Mesendoderm (in vitro differentiated cells): ENCODE measurements at regions not wholly inside any gene's neighbourhood (a gene's known extent, or its start where the extent isn't known, plus 50 kb on each side); places are given as distances from the start of the nearest gene placed in this dataset.

Experiments used
- DNase-seq: peaks from one replicate; pipeline ENCODE4 v3.0.0; 2013
- H2AK5ac ChIP-seq: 2 replicates; pipeline ENCODE4 v1.6.1; 2013; ENCODE audit warnings: low read length, inconsistent platforms
- H2BK120ac ChIP-seq: 2 replicates; pipeline ENCODE4 v1.6.1; 2013; ENCODE audit warnings: low read depth, mild to moderate bottlenecking, low read length, moderate library complexity, mixed read lengths
- H2BK15ac ChIP-seq: replicated peaks from 2 replicates; pipeline ENCODE4 v1.6.1; 2013; ENCODE audit warnings: low read depth, mild to moderate bottlenecking, moderate library complexity
- H2BK5ac ChIP-seq: 2 replicates; pipeline ENCODE4 v1.6.1; 2013; ENCODE audit warnings: low read length, inconsistent platforms
- H3K18ac ChIP-seq: 2 replicates; pipeline ENCODE4 v1.6.1; 2013; ENCODE audit warnings: mild to moderate bottlenecking, low read length, mixed read lengths
- H3K23ac ChIP-seq: one replicate; pipeline ENCODE4 v1.6.1; 2013; ENCODE audit warnings: low read length
- H3K27ac ChIP-seq: 2 replicates; pipeline ENCODE4 v1.5.1; 2013; ENCODE audit warnings: low read depth, mild to moderate bottlenecking, inconsistent platforms, low read length, moderate library complexity
- H3K27me3 ChIP-seq: 2 replicates; pipeline ENCODE4 v1.6.1; 2013; ENCODE audit warnings: low read length, control low read depth, mild to moderate bottlenecking, inconsistent platforms; ENCODE audit not compliant: insufficient read depth, poor library complexity
- H3K36me3 ChIP-seq: 2 replicates; pipeline ENCODE4 v1.6.1; 2013; ENCODE audit warnings: low read length, inconsistent platforms; ENCODE audit not compliant: control insufficient read depth, insufficient read depth
- H3K4ac ChIP-seq: one replicate; pipeline ENCODE4 v1.6.1; 2013; ENCODE audit warnings: low read depth, mild to moderate bottlenecking, low read length, moderate library complexity
- H3K4me1 ChIP-seq: 2 replicates; pipeline ENCODE4 v1.6.1; 2013; ENCODE audit warnings: low read depth, low read length, inconsistent platforms; ENCODE audit not compliant: control insufficient read depth
- H3K4me2 ChIP-seq: 2 replicates; pipeline ENCODE4 v1.6.1; 2013; ENCODE audit warnings: low read length
- H3K4me3 ChIP-seq: 2 replicates; pipeline ENCODE4 v1.5.1; 2013; ENCODE audit warnings: mild to moderate bottlenecking, low read length
- H3K56ac ChIP-seq: one replicate; pipeline ENCODE4 v1.6.1; 2013; ENCODE audit warnings: low read length
- H3K79me1 ChIP-seq: 2 replicates; pipeline ENCODE4 v1.6.1; 2013; ENCODE audit warnings: low read length, inconsistent platforms
- H3K79me2 ChIP-seq: 2 replicates; pipeline ENCODE4 v1.6.1; 2013; ENCODE audit warnings: mild to moderate bottlenecking, low read length; ENCODE audit not compliant: control insufficient read depth, insufficient read depth
- H3K9ac ChIP-seq: 2 replicates; pipeline ENCODE4 v1.6.1; 2013; ENCODE audit warnings: low read length, inconsistent platforms
- H4K5ac ChIP-seq: one replicate; pipeline ENCODE4 v1.6.1; 2013; ENCODE audit warnings: low read length
- H4K8ac ChIP-seq: one replicate; pipeline ENCODE4 v1.6.1; 2013; ENCODE audit warnings: low read depth, mild to moderate bottlenecking, control low read depth, low read length, moderate library complexity
- WGBS: extraction: QIAGEN DNeasy Blood & Tissue Kit; methylation state at CpG from one replicate; pipeline ENCODE4 v1.1.7; 2013; ENCODE audit warnings: low lambda C conversion rate, missing lambda C conversion rate; ENCODE audit not compliant: insufficient coverage; ENCODE audit errors: extremely low coverage; 5-methylcytosine and 5-hydroxymethylcytosine counted together

DNA sequence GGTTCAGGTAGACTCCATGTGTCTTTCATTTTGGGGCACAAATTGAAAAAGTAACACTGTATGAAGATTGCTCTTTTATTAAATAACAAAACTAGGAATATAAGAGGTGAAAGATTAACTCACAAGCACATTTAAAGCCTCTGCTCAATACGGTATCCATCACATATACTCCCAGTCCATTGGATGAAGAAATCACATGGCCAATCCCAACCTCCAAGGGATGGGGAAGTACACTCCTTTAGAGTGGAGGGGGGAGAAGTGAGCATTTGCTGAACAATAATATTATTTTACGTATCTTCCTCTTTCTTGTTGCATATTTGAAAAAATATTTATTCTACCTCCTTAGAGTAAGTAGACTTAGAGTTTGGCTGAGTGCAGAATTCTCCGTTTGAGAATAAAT, 316.5 kb downstream of the LMX1A start:
- H4K5ac ChIP-seq, result no peak overlapping the region
- H4K8ac ChIP-seq, result no peak overlapping the region
- H3K9ac ChIP-seq, result no peak overlapping the region
- H3K4ac ChIP-seq, result no peak overlapping the region
- H3K27ac ChIP-seq, result no peak overlapping the region
- WGBS, result no CpG with 5 or more reads among the region's 3 CpGs
- no peak for DNase-seq
- H2AK5ac ChIP-seq, result no peak overlapping the region
- H3K56ac ChIP-seq, result no peak overlapping the region
- no peak overlapping the region for H3K4me2 ChIP-seq
- no peaks in the 10 kb centered on the region for H3K36me3 ChIP-seq
- H2BK120ac ChIP-seq, result no peak overlapping the region
- H3K4me1 ChIP-seq, result no peaks in the 10 kb centered on the region
- no peak overlapping the region for H2BK5ac ChIP-seq
- H3K27me3 ChIP-seq, result no peaks in the 10 kb centered on the region
- no peak overlapping the region for H3K23ac ChIP-seq
- no peaks in the 10 kb centered on the region for H3K79me2 ChIP-seq
- no peaks in the 10 kb centered on the region for H3K79me1 ChIP-seq
- no peak overlapping the region for H3K4me3 ChIP-seq
- H3K18ac ChIP-seq, result no peak overlapping the region
- no peak overlapping the region for H2BK15ac ChIP-seq

DNA sequence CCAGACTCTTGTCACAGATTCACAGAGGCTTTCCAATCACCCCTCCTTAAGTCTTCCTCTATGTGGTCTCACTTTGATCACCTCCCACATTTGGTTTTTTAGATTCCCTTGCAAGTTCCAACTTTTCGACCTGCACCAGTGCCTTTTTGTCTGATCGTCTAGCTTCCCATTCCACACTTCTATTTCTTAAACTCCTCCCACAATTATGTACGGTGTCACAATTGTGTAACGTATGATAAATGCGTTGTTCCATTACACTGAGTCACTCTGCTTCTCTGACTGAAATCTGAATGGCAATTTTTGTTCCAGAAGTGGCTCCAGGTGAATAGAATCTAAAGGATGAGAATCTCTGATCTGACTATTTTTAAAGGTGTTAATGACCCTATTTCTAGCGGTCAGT, 320.1 kb downstream of the LMX1A start:
- no peak overlapping the region for H3K23ac ChIP-seq
- no peak overlapping the region for H3K4me3 ChIP-seq
- H2BK5ac ChIP-seq, result no peak overlapping the region
- no peak overlapping the region for H3K4ac ChIP-seq
- no peak overlapping the region for H3K18ac ChIP-seq
- no peak overlapping the region for H2AK5ac ChIP-seq
- no peak overlapping the region for H3K56ac ChIP-seq
- no peaks in the 10 kb centered on the region for H3K79me2 ChIP-seq
- no peak overlapping the region for H3K4me2 ChIP-seq
- no peaks in the 10 kb centered on the region for H3K4me1 ChIP-seq
- no peak overlapping the region for H4K5ac ChIP-seq
- H3K79me1 ChIP-seq, result no peaks in the 10 kb centered on the region
- H3K27me3 ChIP-seq, result no peaks in the 10 kb centered on the region
- H3K36me3 ChIP-seq, result no peaks in the 10 kb centered on the region
- WGBS, result no CpG with 5 or more reads among the region's 6 CpGs
- H4K8ac ChIP-seq, result no peak overlapping the region
- H2BK15ac ChIP-seq, result no peak overlapping the region
- no peak overlapping the region for H2BK120ac ChIP-seq
- no peak overlapping the region for H3K27ac ChIP-seq
- no peak for DNase-seq
- H3K9ac ChIP-seq, result no peak overlapping the region

- Histone ChIP-seq H3K79me1 (no peaks in the 10 kb centered on the region), H2BK5ac (no peak overlapping the region), H3K23ac (no peak overlapping the region), H3K79me2 (no peaks in the 10 kb centered on the region), H2BK120ac (no peak overlapping the region), H3K18ac (no peak overlapping the region), H4K8ac (no peak overlapping the region), H3K4me1 (no peaks in the 10 kb centered on the region), H3K56ac (no peak overlapping the region), H3K36me3 (no peaks in the 10 kb centered on the region), H2BK15ac (no peak overlapping the region), H3K4me3 (no peak overlapping the region), H2AK5ac (no peak overlapping the region), H3K4ac (no peak overlapping the region), H3K9ac (no peak overlapping the region), H3K27me3 (no peaks in the 10 kb centered on the region), H3K27ac (no peak overlapping the region), H4K5ac (no peak overlapping the region), H3K4me2 (no peak overlapping the region)
- whole genome bisulfite sequencing, result no CpG with 5 or more reads among the region's 3 CpGs
- no peak for DNase-seq
These were observed 322.2 kb downstream of the LMX1A start for GRCh38 chr1:165034136-165034809.

DNA sequence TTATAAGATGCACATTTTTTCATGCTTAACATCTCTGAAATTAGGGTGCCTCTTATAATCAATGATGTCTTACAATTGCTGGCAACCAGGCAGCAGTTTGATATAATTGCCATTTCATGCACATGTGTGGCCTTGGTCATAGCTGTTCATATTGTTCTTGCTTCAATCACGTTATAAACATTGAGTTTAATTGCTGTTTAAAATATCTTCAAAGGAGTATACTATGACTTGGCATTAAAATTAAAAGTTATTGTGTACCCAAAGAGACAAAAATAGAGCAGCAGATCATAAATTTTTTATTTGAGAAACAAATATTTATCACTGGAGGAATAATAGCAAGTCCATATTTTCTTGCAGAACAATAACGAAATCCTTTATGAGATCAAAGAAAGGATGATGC, 325.5 kb downstream of the LMX1A start:
- Histone ChIP-seq H3K79me2 (no peaks in the 10 kb centered on the region), H3K4me2 (no peak overlapping the region), H2BK5ac (no peak overlapping the region), H3K27ac (no peak overlapping the region), H2AK5ac (no peak overlapping the region), H4K8ac (no peak overlapping the region), H3K27me3 (no peaks in the 10 kb centered on the region), H3K18ac (no peak overlapping the region), H3K9ac (no peak overlapping the region), H3K4ac (no peak overlapping the region), H3K56ac (no peak overlapping the region), H3K4me3 (no peak overlapping the region), H2BK15ac (no peak overlapping the region), H2BK120ac (no peak overlapping the region), H3K4me1 (no peaks in the 10 kb centered on the region), H4K5ac (no peak overlapping the region), H3K79me1 (no peaks in the 10 kb centered on the region), H3K36me3 (no peaks in the 10 kb centered on the region), H3K23ac (no peak overlapping the region)
- no CpG with 5 or more reads among the region's 2 CpGs for WGBS
- DNase-seq, result no peak

DNA sequence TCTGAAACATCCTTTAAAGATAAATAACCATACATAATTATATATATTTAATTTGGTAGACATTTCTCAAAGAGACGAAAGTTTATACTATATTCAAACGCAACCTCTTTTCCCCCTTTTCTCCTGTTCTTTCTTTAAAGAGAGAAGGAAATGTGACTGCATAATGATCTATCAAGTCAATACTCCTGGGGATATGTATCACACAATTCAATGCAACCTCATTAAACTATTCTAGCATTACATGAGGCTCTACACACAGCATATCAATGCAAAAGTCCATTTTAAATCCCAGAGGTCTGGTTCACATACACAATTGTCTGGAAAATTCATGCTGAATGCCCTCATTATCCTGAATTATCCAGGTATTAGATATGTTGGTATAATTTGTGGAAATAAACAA, 330.7 kb downstream of the LMX1A start:
- no peak overlapping the region for H3K4ac ChIP-seq
- H3K4me1 ChIP-seq, result no peaks in the 10 kb centered on the region
- no peak overlapping the region for H3K9ac ChIP-seq
- no peak overlapping the region for H3K4me2 ChIP-seq
- no peak overlapping the region for H2AK5ac ChIP-seq
- H2BK15ac ChIP-seq, result no peak overlapping the region
- H3K4me3 ChIP-seq, result no peak overlapping the region
- H3K56ac ChIP-seq, result no peak overlapping the region
- no peaks in the 10 kb centered on the region for H3K79me2 ChIP-seq
- no peak overlapping the region for H3K27ac ChIP-seq
- DNase-seq, result no peak
- H3K27me3 ChIP-seq, result no peaks in the 10 kb centered on the region
- no peak overlapping the region for H4K8ac ChIP-seq
- WGBS, result no CpG with 5 or more reads among the region's 2 CpGs
- no peak overlapping the region for H3K23ac ChIP-seq
- H2BK5ac ChIP-seq, result no peak overlapping the region
- no peak overlapping the region for H2BK120ac ChIP-seq
- no peaks in the 10 kb centered on the region for H3K36me3 ChIP-seq
- H4K5ac ChIP-seq, result no peak overlapping the region
- H3K79me1 ChIP-seq, result no peaks in the 10 kb centered on the region
- no peak overlapping the region for H3K18ac ChIP-seq

GRCh38 chr1:165014753-165015152, 341.8 kb downstream of the LMX1A start:
- no peak overlapping the region for H2AK5ac ChIP-seq
- no peak overlapping the region for H3K4ac ChIP-seq
- no peak for DNase-seq
- H4K5ac ChIP-seq, result no peak overlapping the region
- no peaks in the 10 kb centered on the region for H3K79me2 ChIP-seq
- H3K4me1 ChIP-seq, result no peaks in the 10 kb centered on the region
- H2BK5ac ChIP-seq, result no peak overlapping the region
- H4K8ac ChIP-seq, result no peak overlapping the region
- H3K27ac ChIP-seq, result no peak overlapping the region
- H3K18ac ChIP-seq, result no peak overlapping the region
- H3K56ac ChIP-seq, result no peak overlapping the region
- H3K27me3 ChIP-seq, result no peaks in the 10 kb centered on the region
- no peak overlapping the region for H3K23ac ChIP-seq
- no peak overlapping the region for H2BK120ac ChIP-seq
- H3K36me3 ChIP-seq, result no peaks in the 10 kb centered on the region
- WGBS, result no CpG with 5 or more reads among the region's 4 CpGs
- no peak overlapping the region for H2BK15ac ChIP-seq
- no peak overlapping the region for H3K9ac ChIP-seq
- H3K4me3 ChIP-seq, result no peak overlapping the region
- no peaks in the 10 kb centered on the region for H3K79me1 ChIP-seq
- H3K4me2 ChIP-seq, result no peak overlapping the region
